CD14-positive monocyte (primary cell): ENCODE measurements at regions not wholly inside any gene's neighbourhood (a gene's known extent, or its start where the extent isn't known, plus 50 kb on each side); places are given as distances from the start of the nearest gene placed in this dataset.

Experiments used
- DNase-seq, 3 donors: peaks; one replicate each; pipeline ENCODE4 v3.0.0-alpha.2; 2011 to 2022
- H2AFZ ChIP-seq: 2 replicates; pipeline ENCODE4 v1.6.0; 2012; ENCODE audit warnings: mild to moderate bottlenecking, low read depth, low read length, inconsistent platforms; ENCODE audit not compliant: insufficient read depth, poor library complexity, severe bottlenecking
- H3K27ac ChIP-seq, 2 donors: 1 replicate in 1 of 2; 2 replicates in 1 of 2; pipeline ENCODE4 v1.5.1; 2012 to 2013; ENCODE audit warnings: low read length in 2 of 2, control low read depth in 1 of 2, inconsistent platforms in 1 of 2, low read depth in 1 of 2, mild to moderate bottlenecking in 1 of 2
- H3K27me3 ChIP-seq, 2 donors: one replicate each; pipeline versions ENCODE4 v1.6.0 to v1.6.1; 2011 to 2013; ENCODE audit warnings: low read length in 2 of 2; ENCODE audit not compliant: control insufficient read depth in 2 of 2, insufficient read depth in 2 of 2
- H3K36me3 ChIP-seq, 2 donors: replicated peaks in 1 of 2; 1 replicate in 1 of 2; 2 replicates in 1 of 2; pipeline versions ENCODE4 v1.5.1 to v1.6.1; 2012 to 2013; ENCODE audit warnings: low read length in 2 of 2, control low read depth in 1 of 2, inconsistent platforms in 1 of 2, mild to moderate bottlenecking in 1 of 2; ENCODE audit not compliant: insufficient read depth in 2 of 2, control insufficient read depth in 1 of 2
- H3K4me1 ChIP-seq, 2 donors: 1 replicate in 1 of 2; 2 replicates in 1 of 2; pipeline versions ENCODE4 v1.5.1 to v1.6.1; 2012 to 2013; ENCODE audit warnings: low read length in 2 of 2, control low read depth in 1 of 2, inconsistent platforms in 1 of 2, mild to moderate bottlenecking in 1 of 2, moderate library complexity in 1 of 2; ENCODE audit not compliant: insufficient read depth in 2 of 2, control insufficient read depth in 1 of 2
- H3K4me2 ChIP-seq: replicated peaks from 2 replicates; pipeline ENCODE3; 2012; ENCODE audit warnings: low read length, moderate library complexity, mild to moderate bottlenecking; ENCODE audit not compliant: poor library complexity, severe bottlenecking; ENCODE audit errors: extremely low read depth
- H3K4me3 ChIP-seq, 3 experiments: fragments of 200-600 bp in 1 of 3; sonication (generic) in 1 of 3; replicated peaks in 1 of 3; 1 replicate in 2 of 3; 2 replicates in 1 of 3; pipeline ENCODE4 v1.5.1; 2011 to 2013; ENCODE audit warnings: low read length in 3 of 3, mild to moderate bottlenecking in 3 of 3, control low read depth in 2 of 3, low read depth in 2 of 3, inconsistent platforms in 1 of 3, moderate library complexity in 1 of 3
- H3K79me2 ChIP-seq: 2 replicates; pipeline ENCODE4 v1.6.0; 2012; ENCODE audit warnings: mild to moderate bottlenecking, control low read depth, inconsistent platforms, low read length, moderate library complexity; ENCODE audit not compliant: insufficient read depth
- H3K9ac ChIP-seq: 2 replicates; pipeline ENCODE4 v1.6.0; 2017; ENCODE audit warnings: low read length, mild to moderate bottlenecking; ENCODE audit not compliant: insufficient read depth, poor library complexity, severe bottlenecking
- H3K9me3 ChIP-seq, 2 donors: replicated peaks in 1 of 2; 1 replicate in 1 of 2; 2 replicates in 1 of 2; pipeline versions ENCODE4 v1.5.1 to v1.6.1; 2012 to 2013; ENCODE audit warnings: low read length in 2 of 2, control low read depth in 1 of 2; ENCODE audit not compliant: control insufficient read depth in 1 of 2, insufficient read depth in 1 of 2
- H4K20me1 ChIP-seq: 2 replicates; pipeline ENCODE4 v1.6.0; 2012; ENCODE audit warnings: mild to moderate bottlenecking, low read length, control low read depth, moderate library complexity; ENCODE audit not compliant: insufficient read depth
- H3K27ac Mint-ChIP-seq, 7 donors: one replicate each; pipeline ENCODE4 v1.8.0; 2020; ENCODE audit warnings: mild to moderate bottlenecking in 7 of 7, mixed read lengths in 7 of 7, moderate library complexity in 6 of 7, inconsistent platforms in 2 of 7
- H3K27me3 Mint-ChIP-seq, 3 donors: one replicate each; pipeline ENCODE4 v1.8.0; 2021 to 2022; ENCODE audit warnings: low read depth in 3 of 3, mild to moderate bottlenecking in 3 of 3, mixed read lengths in 3 of 3, moderate library complexity in 3 of 3, inconsistent platforms in 1 of 3
- H3K36me3 Mint-ChIP-seq, 2 donors: one replicate each; pipeline ENCODE4 v1.8.0; 2020; ENCODE audit warnings: mixed read lengths in 2 of 2, inconsistent platforms in 1 of 2, mild to moderate bottlenecking in 1 of 2
- H3K4me1 Mint-ChIP-seq: one replicate; pipeline ENCODE4 v1.8.0; 2020; ENCODE audit warnings: mild to moderate bottlenecking, mixed read lengths
- H3K4me3 Mint-ChIP-seq, 2 donors: one replicate each; pipeline ENCODE4 v1.8.0; 2020; ENCODE audit warnings: mild to moderate bottlenecking in 2 of 2, mixed read lengths in 2 of 2, moderate library complexity in 1 of 2
- H3K9me3 Mint-ChIP-seq, 7 donors: one replicate each; pipeline ENCODE4 v1.8.0; 2020 to 2022; ENCODE audit warnings: mixed read lengths in 7 of 7, mild to moderate bottlenecking in 6 of 7, moderate library complexity in 6 of 7, inconsistent platforms in 2 of 7
- WGBS: methylation state at CpG from one replicate; pipeline ENCODE4 v1.1.5; 2013; ENCODE audit warnings: missing lambda C conversion rate; ENCODE audit not compliant: insufficient coverage; 5-methylcytosine and 5-hydroxymethylcytosine counted together
- intact Hi-C, 2 donors: fragments of 100-400 bp; cut with micrococcal nuclease; formaldehyde crosslinking; loops; one replicate each; pipeline versions ENCODE4 v1.15.0 to v1.15.1; 2023
- TF ChIP-seq, protein P1 (sequence below): fragments of 200-600 bp; IDR thresholded peaks from one replicate; pipeline ENCODE4 v1.8.0; 2022; ENCODE audit warnings: antibody characterized with exemption, mild to moderate bottlenecking

DNA sequence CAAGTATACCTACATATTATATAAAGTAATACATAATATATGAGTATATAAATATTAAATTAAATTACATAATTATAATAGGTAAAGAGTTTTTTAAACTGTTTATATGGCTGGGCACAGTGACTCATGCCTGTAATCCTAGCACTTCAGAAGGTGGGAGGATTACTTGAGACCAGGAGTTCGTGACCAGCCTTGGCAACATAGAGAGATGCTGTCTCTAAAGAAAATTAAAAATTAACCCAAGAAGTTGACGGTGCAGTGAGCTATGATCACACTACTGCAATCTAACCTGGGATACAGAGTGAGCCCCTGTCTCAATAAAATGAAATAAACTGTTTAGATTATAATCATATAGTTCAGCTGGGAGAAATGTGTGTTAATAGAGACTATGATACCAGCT lies 363.0 kb downstream of the DDX10 start:
- Histone ChIP-seq H3K27ac (no peak overlapping the region), H3K4me3 (no peak overlapping the region), H3K79me2 (no peaks in the 10 kb centered on the region), H3K4me2 (no peak overlapping the region), H3K27me3 (no peaks in the 10 kb centered on the region), H4K20me1 (no peaks in the 10 kb centered on the region), H2AFZ (no peak overlapping the region), H3K4me1 (peaks cover 1 to 4% of the 10 kb centered on the region in 2 donors), H3K36me3 (no peaks in the 10 kb centered on the region), H3K9me3 (no peaks in the 10 kb centered on the region), H3K9ac (no peak overlapping the region)
- no peak for DNase-seq
- Mint-ChIP-seq H3K4me3 (no peak overlapping the region), H3K36me3 (no peaks in the 10 kb centered on the region), H3K27me3 (no peaks in the 10 kb centered on the region), H3K9me3 (peaks cover 6 to 15% (median 12%) of the 10 kb centered on the region in 7 donors), H3K27ac (no peak overlapping the region), H3K4me1 (peaks cover 7% of the 10 kb centered on the region)
- 60% methylated on average over 1 of the region's 2 CpGs for WGBS
- TF ChIP-seq, protein P1, sequence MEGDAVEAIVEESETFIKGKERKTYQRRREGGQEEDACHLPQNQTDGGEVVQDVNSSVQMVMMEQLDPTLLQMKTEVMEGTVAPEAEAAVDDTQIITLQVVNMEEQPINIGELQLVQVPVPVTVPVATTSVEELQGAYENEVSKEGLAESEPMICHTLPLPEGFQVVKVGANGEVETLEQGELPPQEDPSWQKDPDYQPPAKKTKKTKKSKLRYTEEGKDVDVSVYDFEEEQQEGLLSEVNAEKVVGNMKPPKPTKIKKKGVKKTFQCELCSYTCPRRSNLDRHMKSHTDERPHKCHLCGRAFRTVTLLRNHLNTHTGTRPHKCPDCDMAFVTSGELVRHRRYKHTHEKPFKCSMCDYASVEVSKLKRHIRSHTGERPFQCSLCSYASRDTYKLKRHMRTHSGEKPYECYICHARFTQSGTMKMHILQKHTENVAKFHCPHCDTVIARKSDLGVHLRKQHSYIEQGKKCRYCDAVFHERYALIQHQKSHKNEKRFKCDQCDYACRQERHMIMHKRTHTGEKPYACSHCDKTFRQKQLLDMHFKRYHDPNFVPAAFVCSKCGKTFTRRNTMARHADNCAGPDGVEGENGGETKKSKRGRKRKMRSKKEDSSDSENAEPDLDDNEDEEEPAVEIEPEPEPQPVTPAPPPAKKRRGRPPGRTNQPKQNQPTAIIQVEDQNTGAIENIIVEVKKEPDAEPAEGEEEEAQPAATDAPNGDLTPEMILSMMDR: no peak
- intact Hi-C loops: no loop called here

DNA sequence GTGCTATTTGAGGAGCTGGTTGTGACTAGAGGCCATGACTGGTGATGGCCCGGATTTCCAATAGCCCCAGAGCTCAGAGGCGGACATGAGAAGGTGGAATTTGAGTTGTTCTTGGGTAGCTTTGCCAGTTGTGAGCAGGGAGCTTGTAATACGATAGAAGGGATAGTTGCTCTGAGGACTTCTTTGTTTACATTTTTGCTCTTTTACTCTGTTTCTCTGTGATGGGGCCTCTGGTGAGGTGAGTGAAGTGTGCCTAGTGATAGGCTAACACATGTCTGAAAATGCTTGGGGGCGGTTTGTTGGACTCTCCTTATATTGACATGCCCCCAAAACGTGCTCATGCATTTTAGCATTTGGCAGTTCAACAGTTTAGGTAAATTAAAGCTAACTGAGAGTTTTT lies 365.1 kb downstream of the DDX10 start:
- DNase-seq: no peak
- no peaks in the 10 kb centered on the region for H3K36me3 Mint-ChIP-seq
- Histone ChIP-seq H3K9me3 (no peaks in the 10 kb centered on the region), H3K4me1 (no peaks in the 10 kb centered on the region), H3K4me2 (no peak overlapping the region), H4K20me1 (no peaks in the 10 kb centered on the region), H3K27me3 (no peaks in the 10 kb centered on the region), H3K4me3 (no peak overlapping the region), H3K27ac (no peak overlapping the region), H3K9ac (no peak overlapping the region), H3K36me3 (no peaks in the 10 kb centered on the region), H2AFZ (no peak overlapping the region), H3K79me2 (no peaks in the 10 kb centered on the region)
- intact Hi-C loops: no loop called here
- H3K4me1 Mint-ChIP-seq: no peaks in the 10 kb centered on the region
- H3K4me3 Mint-ChIP-seq: no peak overlapping the region
- H3K9me3 Mint-ChIP-seq: peaks cover 3 to 13% (median 8%) of the 10 kb centered on the region in 7 donors
- TF ChIP-seq, protein P1: no peak
- H3K27me3 Mint-ChIP-seq: peaks cover 0 to 1% (median 1%) of the 10 kb centered on the region in 3 donors
- H3K27ac Mint-ChIP-seq: peak overlapping the region in 1 of 7 donors; percentile 8
- WGBS: 95% methylated on average over 2 of the region's 5 CpGs
